ENCODE measurements at regions not wholly inside any gene's neighbourhood (a gene's known extent, or its start where the extent isn't known, plus 50 kb on each side); places are given as distances from the start of the nearest gene placed in this dataset.

DNA sequence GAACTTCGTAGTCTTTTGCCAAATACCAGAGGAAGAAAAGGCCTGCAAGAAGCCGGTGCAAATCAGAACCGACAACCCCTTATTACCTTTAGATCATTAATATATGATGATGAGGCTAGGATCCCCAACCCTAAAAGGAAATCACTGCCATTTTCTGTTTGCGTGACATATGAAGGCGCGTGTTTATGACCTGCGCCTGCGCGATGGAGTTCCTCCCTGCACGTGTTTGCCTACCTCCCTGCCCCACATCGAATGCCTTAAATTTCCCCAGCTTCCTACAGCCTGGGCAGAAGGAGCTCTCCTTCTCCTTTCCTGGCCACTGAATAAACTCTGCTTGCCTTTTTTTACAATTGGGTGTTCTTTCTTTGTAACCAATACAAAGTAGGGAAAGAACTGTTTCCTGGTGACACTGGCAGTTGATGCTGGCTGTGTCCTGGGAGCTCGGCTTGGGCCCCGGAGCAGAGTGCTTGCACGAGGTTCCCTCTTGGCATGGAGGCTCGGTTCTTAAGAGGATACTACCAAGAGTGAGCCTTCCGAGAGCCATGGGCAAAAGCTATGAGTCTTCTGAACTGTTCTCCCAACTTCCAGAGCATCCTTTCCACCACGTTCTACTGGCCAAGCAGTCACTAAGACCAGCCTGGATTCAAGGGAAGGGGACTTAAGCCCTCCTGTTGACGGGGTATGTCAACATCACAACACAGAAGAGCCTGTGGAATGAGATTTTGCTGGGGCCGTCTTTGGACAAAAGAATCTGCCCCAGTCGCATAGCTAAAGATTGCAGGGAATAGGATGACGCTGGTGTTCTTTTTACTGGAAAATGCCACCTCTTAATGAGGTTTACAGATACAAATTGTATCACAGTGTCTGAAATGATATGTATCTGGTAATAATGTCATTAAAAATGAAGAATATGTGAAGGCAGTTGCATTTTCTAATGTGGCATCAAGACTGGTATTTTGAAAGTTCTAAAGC, 179.8 kb downstream of the SH3BP4 start:
- TF ChIP-seq CTCF (IDR thresholded peaks at IDR 0.05): no peak
- no peak for TF ChIP-seq POLR2AphosphoS5 (IDR thresholded peaks at IDR 0.05; ENCODE audit: low read depth, low read length)
- no peak for TF ChIP-seq TCF7L2 (IDR thresholded peaks at IDR 0.05; ENCODE audit: low read depth, low read length)
- TF ChIP-seq SIN3A (IDR thresholded peaks at IDR 0.05; ENCODE audit: borderline replicate concordance, insufficient read depth, low read depth, low read length): no peak
